ENCODE measurements at regions not wholly inside any gene's neighbourhood (a gene's known extent, or its start where the extent isn't known, plus 50 kb on each side); places are given as distances from the start of the nearest gene placed in this dataset.

DNA sequence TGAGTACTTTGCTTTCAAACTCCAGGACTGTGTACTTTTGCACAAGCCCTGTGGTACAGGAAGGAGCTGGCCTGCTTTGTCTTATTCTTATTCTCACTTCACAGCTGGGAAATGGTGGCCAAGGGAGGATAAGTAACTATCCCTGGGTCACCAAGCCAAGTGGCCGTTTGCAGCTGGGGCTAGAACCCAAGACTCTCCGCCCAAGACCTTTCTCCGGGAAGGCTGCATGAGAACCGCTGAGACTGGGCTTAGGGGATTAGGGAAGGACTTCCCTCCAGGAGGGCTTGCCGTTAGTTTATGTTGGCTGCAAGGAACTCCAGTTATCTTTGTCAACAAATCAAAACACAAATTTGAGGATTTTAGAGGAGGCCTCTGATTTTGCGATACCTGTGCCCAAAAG lies 109.5 kb upstream of the ADRA1D start:
- H3K4me1 Mint-ChIP-seq, result no peaks in the 10 kb centered on the region
- H3K27ac Mint-ChIP-seq, result no peak overlapping the region
- H3K9me3 Mint-ChIP-seq, result peaks cover 13% of the 10 kb centered on the region
- TF ChIP-seq, protein P1, sequence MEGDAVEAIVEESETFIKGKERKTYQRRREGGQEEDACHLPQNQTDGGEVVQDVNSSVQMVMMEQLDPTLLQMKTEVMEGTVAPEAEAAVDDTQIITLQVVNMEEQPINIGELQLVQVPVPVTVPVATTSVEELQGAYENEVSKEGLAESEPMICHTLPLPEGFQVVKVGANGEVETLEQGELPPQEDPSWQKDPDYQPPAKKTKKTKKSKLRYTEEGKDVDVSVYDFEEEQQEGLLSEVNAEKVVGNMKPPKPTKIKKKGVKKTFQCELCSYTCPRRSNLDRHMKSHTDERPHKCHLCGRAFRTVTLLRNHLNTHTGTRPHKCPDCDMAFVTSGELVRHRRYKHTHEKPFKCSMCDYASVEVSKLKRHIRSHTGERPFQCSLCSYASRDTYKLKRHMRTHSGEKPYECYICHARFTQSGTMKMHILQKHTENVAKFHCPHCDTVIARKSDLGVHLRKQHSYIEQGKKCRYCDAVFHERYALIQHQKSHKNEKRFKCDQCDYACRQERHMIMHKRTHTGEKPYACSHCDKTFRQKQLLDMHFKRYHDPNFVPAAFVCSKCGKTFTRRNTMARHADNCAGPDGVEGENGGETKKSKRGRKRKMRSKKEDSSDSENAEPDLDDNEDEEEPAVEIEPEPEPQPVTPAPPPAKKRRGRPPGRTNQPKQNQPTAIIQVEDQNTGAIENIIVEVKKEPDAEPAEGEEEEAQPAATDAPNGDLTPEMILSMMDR (IDR thresholded peaks at IDR 0.05; ENCODE audit: unreplicated experiment), result no peak
- no peak for DNase-seq (ENCODE audit: low spot score in 2 of 2, unreplicated experiment in 2 of 2)
- peaks cover 23% of the 10 kb centered on the region for H3K27me3 Mint-ChIP-seq (ENCODE audit: low read depth)
- H3K36me3 Mint-ChIP-seq, result no peaks in the 10 kb centered on the region
- no peak overlapping the region for H3K4me3 Mint-ChIP-seq

DNA sequence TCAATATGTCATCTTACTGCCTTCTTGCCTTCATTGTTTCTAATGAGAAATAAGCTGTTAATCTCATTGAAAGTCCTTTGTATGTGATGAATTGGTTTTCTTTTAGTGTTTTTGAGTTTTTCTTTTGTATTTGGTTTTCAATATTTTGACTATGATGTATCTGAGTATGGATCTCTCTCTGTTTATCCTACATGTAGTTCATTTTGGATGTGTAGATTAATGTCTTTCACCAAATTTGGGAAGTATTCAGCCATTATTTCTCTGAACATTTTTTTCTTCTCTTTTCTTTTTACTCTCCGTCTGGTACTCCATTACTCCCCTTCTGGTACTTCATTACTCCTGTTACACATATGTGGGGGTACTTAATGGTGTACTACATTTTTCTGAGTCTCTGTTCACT lies 103.3 kb upstream of the ADRA1D start:
- Mint-ChIP-seq H3K4me3 (no peak overlapping the region), H3K36me3 (peaks cover 5% of the 10 kb centered on the region)
- TF ChIP-seq, protein P1 (IDR thresholded peaks at IDR 0.05; ENCODE audit: unreplicated experiment), result no peak

DNA sequence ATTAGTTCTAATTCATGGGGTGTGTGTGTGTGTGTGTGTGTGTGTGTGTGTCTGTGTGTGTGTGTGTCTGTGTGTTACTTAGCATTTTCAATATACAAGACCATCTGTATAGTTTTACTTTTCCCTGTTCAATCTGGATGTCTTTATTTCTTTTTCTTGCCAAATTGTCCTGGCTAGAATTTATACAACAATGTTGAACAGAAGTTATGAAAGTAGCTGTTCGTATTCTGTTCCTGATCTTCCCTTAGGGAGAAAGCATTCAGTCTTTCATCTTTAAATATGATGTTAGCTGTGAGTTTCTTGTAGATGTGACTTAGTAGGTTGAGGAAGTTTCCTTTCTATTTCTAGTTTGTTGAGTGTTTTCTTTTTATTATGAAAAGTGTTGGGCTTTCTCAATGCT lies 101.0 kb upstream of the ADRA1D start:
- Mint-ChIP-seq H3K4me3 (no peak overlapping the region), H3K9me3 (peaks cover 26% of the 10 kb centered on the region), H3K27ac (no peak overlapping the region), H3K4me1 (no peaks in the 10 kb centered on the region), H3K27me3 (ENCODE audit: low read depth) (peaks cover 11% of the 10 kb centered on the region), H3K36me3 (peaks cover 5% of the 10 kb centered on the region)
- DNase-seq (ENCODE audit: low spot score in 2 of 2, unreplicated experiment in 2 of 2), result no peak
- TF ChIP-seq, protein P1 (IDR thresholded peaks at IDR 0.05; ENCODE audit: unreplicated experiment), result no peak

More for the DNA sequence above, 103.3 kb upstream of the ADRA1D start:
- Mint-ChIP-seq H3K27me3 (ENCODE audit: low read depth) (peaks cover 14% of the 10 kb centered on the region), H3K9me3 (peaks cover 28% of the 10 kb centered on the region), H3K27ac (no peak overlapping the region), H3K4me1 (no peaks in the 10 kb centered on the region)
- DNase-seq (ENCODE audit: low spot score in 2 of 2, unreplicated experiment in 2 of 2), result no peak

DNA sequence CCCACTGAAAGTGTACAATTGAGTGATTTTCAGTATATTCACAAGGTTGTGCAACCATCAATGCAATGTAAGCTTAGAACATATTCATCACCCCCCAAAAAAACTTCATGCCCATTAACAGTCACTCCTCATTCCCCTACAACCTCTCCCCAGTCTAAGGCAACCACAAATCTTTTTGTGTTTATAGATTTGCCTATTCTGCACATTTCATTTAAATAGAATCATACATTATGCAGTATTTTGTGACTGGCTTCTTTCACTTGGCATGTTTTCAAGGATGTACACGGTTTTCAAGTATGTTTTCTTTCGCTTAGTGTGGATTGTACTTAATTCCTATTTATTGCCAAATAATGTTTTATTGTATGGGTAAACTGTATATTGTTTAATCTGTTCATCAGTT lies 95.6 kb upstream of the ADRA1D start:
- Mint-ChIP-seq H3K27me3 (ENCODE audit: low read depth) (peaks cover 24% of the 10 kb centered on the region), H3K27ac (no peak overlapping the region), H3K9me3 (no peaks in the 10 kb centered on the region), H3K4me1 (peaks cover 17% of the 10 kb centered on the region), H3K4me3 (no peak overlapping the region), H3K36me3 (no peaks in the 10 kb centered on the region)
- DNase-seq (ENCODE audit: low spot score in 2 of 2, unreplicated experiment in 2 of 2), result no peak
- TF ChIP-seq, protein P1 (IDR thresholded peaks at IDR 0.05; ENCODE audit: unreplicated experiment), result no peak

DNA sequence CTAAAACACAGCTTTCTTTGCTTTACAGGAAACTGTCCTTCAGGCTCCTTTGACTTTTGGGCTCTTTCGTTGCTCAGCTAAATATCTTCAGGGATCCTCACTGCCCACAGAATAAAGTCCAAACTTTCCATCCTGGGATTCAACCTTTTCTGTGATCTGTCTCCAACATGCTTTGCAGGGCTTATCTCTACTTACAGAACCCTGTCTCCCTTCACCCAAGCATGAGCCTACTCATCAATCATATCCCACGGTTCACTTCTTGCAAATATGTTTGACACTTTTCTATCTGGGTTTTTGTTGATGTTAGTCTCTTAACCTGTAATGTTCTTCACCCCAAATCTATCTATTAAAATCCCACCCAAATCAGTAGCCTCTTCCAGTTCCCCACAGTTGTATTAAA lies 93.5 kb upstream of the ADRA1D start:
- H3K4me3 Mint-ChIP-seq, result no peak overlapping the region
- TF ChIP-seq, protein P1 (IDR thresholded peaks at IDR 0.05; ENCODE audit: unreplicated experiment), result no peak

More for the DNA sequence above, 93.5 kb upstream of the ADRA1D start:
- peaks cover 17% of the 10 kb centered on the region for H3K4me1 Mint-ChIP-seq
- no peaks in the 10 kb centered on the region for H3K36me3 Mint-ChIP-seq
- no peaks in the 10 kb centered on the region for H3K9me3 Mint-ChIP-seq
- peaks cover 31% of the 10 kb centered on the region for H3K27me3 Mint-ChIP-seq (ENCODE audit: low read depth)
- DNase-seq (ENCODE audit: low spot score in 2 of 2, unreplicated experiment in 2 of 2), result no peak
- no peak overlapping the region for H3K27ac Mint-ChIP-seq

Measured in mesothelial cell of epicardium (in vitro differentiated cells).